GM23248 (cell line): ENCODE measurements at regions not wholly inside any gene's neighbourhood (a gene's known extent, or its start where the extent isn't known, plus 50 kb on each side); places are given as distances from the start of the nearest gene placed in this dataset.

ENCODE experiments used
- DNase-seq: peaks from one replicate; pipeline ENCODE4 v3.0.0-alpha.2; 2015
- H2AFZ ChIP-seq: fragments of 200-600 bp; sonication (generic); 2 replicates; pipeline ENCODE4 v1.6.1; 2016; ENCODE audit warnings: antibody characterized with exemption
- H3F3A ChIP-seq: fragments of 200-600 bp; sonication (generic); 2 replicates; pipeline ENCODE4 v1.6.1; 2016; ENCODE audit warnings: mild to moderate bottlenecking, antibody characterized with exemption, mixed run types; ENCODE audit not compliant: insufficient read depth
- H3K27ac ChIP-seq: fragments of 200-600 bp; sonication (generic); 2 replicates; pipeline ENCODE4 v1.5.1; 2016; ENCODE audit warnings: mild to moderate bottlenecking
- H3K27me3 ChIP-seq: fragments of 200-600 bp; sonication (generic); replicated peaks from 2 replicates; pipeline ENCODE4 v1.6.1; 2016; ENCODE audit warnings: mild to moderate bottlenecking; ENCODE audit not compliant: insufficient read depth
- H3K36me3 ChIP-seq: fragments of 200-600 bp; sonication (generic); 2 replicates; pipeline ENCODE4 v1.6.1; 2016; ENCODE audit warnings: low read depth, mild to moderate bottlenecking
- H3K4me1 ChIP-seq: fragments of 200-600 bp; sonication (generic); 2 replicates; pipeline ENCODE4 v1.6.1; 2016; ENCODE audit warnings: mild to moderate bottlenecking; ENCODE audit not compliant: insufficient read depth
- H3K4me2 ChIP-seq: fragments of 200-600 bp; sonication (generic); one replicate; pipeline ENCODE4 v1.6.1; 2016; ENCODE audit warnings: mild to moderate bottlenecking; ENCODE audit not compliant: unreplicated experiment
- H3K4me3 ChIP-seq: fragments of 200-600 bp; sonication (generic); 2 replicates; pipeline ENCODE4 v1.5.1; 2016; ENCODE audit warnings: mild to moderate bottlenecking
- H3K79me2 ChIP-seq: fragments of 200-600 bp; sonication (generic); 2 replicates; pipeline ENCODE4 v1.6.1; 2016; ENCODE audit warnings: mild to moderate bottlenecking; ENCODE audit not compliant: insufficient read depth
- H3K9ac ChIP-seq: fragments of 200-600 bp; sonication (generic); 2 replicates; pipeline ENCODE4 v1.6.1; 2016; ENCODE audit warnings: mild to moderate bottlenecking
- H3K9me2 ChIP-seq: fragments of 200-600 bp; sonication (generic); 2 replicates; pipeline ENCODE4 v1.6.1; 2016; ENCODE audit warnings: mixed run types, mild to moderate bottlenecking, moderate library complexity; ENCODE audit not compliant: insufficient read depth
- H3K9me3 ChIP-seq: fragments of 200-600 bp; sonication (generic); one replicate; pipeline ENCODE4 v1.6.1; 2017; ENCODE audit warnings: low read depth
- H4K20me1 ChIP-seq: fragments of 200-600 bp; sonication (generic); 2 replicates; pipeline ENCODE4 v1.6.0; 2016; ENCODE audit not compliant: insufficient read depth
- EZH2 ChIP-seq: fragments of 200-600 bp; sonication (generic); IDR thresholded peaks from 2 replicates; pipeline ENCODE4 v1.6.1; 2018; ENCODE audit warnings: antibody characterized with exemption, mild to moderate bottlenecking; ENCODE audit not compliant: insufficient read depth, poor library complexity, severe bottlenecking
- EZH2phosphoT487 ChIP-seq: fragments of 200-600 bp; sonication (generic); IDR thresholded peaks from 2 replicates; pipeline ENCODE4 v1.6.1; 2018; ENCODE audit warnings: antibody characterized with exemption, moderate library complexity, mild to moderate bottlenecking, low read depth; ENCODE audit not compliant: insufficient read depth
- WGBS, 2 experiments: methylation state at CpG; one replicate each; pipeline ENCODE4 v1.1.6; 2015 to 2017; ENCODE audit warnings: low lambda C conversion rate in 2 of 2, low coverage in 1 of 2; ENCODE audit errors: missing lambda C conversion rate in 2 of 2; 5-methylcytosine and 5-hydroxymethylcytosine counted together
- in situ Hi-C: fragments of 300-500 bp; cut with MboI; formaldehyde crosslinking; loops from 2 replicates; pipeline ENCODE4 v1.15.0; 2020

DNA sequence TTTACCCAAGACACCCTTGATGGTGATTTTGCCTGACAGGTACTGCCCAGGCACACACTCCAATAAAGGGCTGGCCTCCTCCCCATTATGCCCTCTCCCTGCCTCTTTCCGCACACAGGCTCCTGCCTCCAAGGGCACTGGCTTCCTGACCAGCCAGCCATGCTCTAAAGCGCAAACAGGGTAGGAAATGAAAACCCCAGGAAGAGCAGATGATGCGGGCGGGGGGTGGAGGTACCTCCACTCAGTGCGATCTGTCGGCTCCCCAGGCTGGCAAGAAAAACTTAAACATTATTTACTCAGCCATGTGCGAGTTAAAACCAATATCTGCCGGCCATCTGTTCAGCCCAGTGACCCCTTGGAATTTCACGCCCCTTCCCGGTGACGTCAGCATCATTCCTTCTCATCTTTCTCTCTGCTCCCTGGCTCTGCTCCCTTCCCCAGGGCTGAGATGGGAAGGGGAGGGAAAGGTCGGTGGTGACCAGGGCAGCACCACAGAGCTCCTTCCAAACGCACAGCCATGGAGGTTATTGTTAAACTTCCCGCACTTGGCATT, 262.5 kb downstream of the CBLN1 start:
- H3K4me3 ChIP-seq = no peak overlapping the region
- no peaks in the 10 kb centered on the region for H3K4me1 ChIP-seq
- H3K9me3 ChIP-seq = no peaks in the 10 kb centered on the region
- no peaks in the 10 kb centered on the region for H3K79me2 ChIP-seq
- H3K27me3 ChIP-seq = no peaks in the 10 kb centered on the region; the same call in 1 of the 2 replicates
- no peaks in the 10 kb centered on the region for H3F3A ChIP-seq
- no peak overlapping the region for H3K4me2 ChIP-seq
- no peaks in the 10 kb centered on the region for H3K36me3 ChIP-seq
- in situ Hi-C loops = no loop called here
- no peak overlapping the region for H3K9ac ChIP-seq
- TF ChIP-seq EZH2phosphoT487 = no peak
- H3K9me2 ChIP-seq = no peaks in the 10 kb centered on the region
- no peak overlapping the region for H3K27ac ChIP-seq
- no peak overlapping the region for H2AFZ ChIP-seq
- 4 to 5% methylated on average over 13 to 14 of the region's 14 CpGs for WGBS, 2 experiments
- no peaks in the 10 kb centered on the region for H4K20me1 ChIP-seq
- no peak for DNase-seq

DNA sequence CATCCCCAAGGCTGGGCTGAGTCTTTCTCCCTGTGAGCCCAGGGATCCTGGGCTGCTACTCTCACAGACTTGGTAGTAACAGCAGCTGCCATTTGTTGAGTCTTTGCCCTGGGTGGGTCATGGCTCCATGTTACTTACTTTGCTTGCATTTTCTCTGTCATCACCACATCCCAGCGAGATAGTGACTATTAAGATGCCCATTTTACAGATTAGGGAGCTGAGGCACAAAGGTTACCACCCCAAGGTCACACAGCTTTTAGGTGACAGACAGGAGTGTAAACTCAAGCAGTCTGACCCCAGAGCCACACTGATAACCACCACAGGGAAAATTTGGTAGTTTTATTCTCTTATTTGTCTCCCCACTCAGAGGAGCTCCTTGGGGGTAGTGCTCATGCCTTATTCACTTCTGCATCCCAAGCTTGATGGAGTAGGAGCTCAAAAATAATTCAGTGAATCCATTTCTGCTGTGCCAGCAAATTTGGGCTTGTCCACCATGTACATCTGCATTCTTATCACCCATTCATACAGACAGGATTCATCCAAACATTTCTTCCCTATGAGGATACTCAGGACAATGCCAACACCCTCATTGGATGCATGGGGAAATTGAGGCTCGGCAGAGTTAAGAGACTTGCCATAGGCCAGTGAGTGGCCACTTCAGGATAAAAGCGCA, 263.2 kb downstream of the CBLN1 start:
- Histone ChIP-seq H3K9me2 (no peaks in the 10 kb centered on the region), H3K36me3 (no peaks in the 10 kb centered on the region), H3K79me2 (no peaks in the 10 kb centered on the region), H3K4me3 (no peak overlapping the region), H3K4me1 (no peaks in the 10 kb centered on the region), H3F3A (no peaks in the 10 kb centered on the region), H3K27ac (no peak overlapping the region), H3K9me3 (no peaks in the 10 kb centered on the region), H3K9ac (no peak overlapping the region), H4K20me1 (no peaks in the 10 kb centered on the region), H3K4me2 (no peak overlapping the region), H3K27me3 (no peaks in the 10 kb centered on the region; the same call in 1 of the 2 replicates), H2AFZ (no peak overlapping the region)
- no peak for TF ChIP-seq EZH2
- no peak for TF ChIP-seq EZH2phosphoT487
- in situ Hi-C loops = no loop called here
- WGBS, 2 experiments = 13 to 14% methylated on average over 3 of the region's 3 CpGs
- DNase-seq = no peak

- no peaks in the 10 kb centered on the region for H3F3A ChIP-seq
- no peaks in the 10 kb centered on the region for H4K20me1 ChIP-seq
- no peak for DNase-seq
- H3K9ac ChIP-seq = no peak overlapping the region
- H3K4me1 ChIP-seq = no peaks in the 10 kb centered on the region
- H3K27ac ChIP-seq = no peak overlapping the region
- no peaks in the 10 kb centered on the region; the same call in 1 of the 2 replicates for H3K27me3 ChIP-seq
- TF ChIP-seq EZH2phosphoT487 (no peak), EZH2 (no peak)
- no peak overlapping the region for H3K4me3 ChIP-seq
- in situ Hi-C loops = no loop called here
- 2% methylated on average over 2 of the region's 2 CpGs for WGBS, 2 experiments
- H3K4me2 ChIP-seq = no peak overlapping the region
- H3K9me3 ChIP-seq = no peaks in the 10 kb centered on the region
- H2AFZ ChIP-seq = no peak overlapping the region
- no peaks in the 10 kb centered on the region for H3K36me3 ChIP-seq
- no peaks in the 10 kb centered on the region for H3K79me2 ChIP-seq
- no peaks in the 10 kb centered on the region for H3K9me2 ChIP-seq
These were observed 264.1 kb downstream of the CBLN1 start for GRCh38 chr16:49017501-49017900.

DNA sequence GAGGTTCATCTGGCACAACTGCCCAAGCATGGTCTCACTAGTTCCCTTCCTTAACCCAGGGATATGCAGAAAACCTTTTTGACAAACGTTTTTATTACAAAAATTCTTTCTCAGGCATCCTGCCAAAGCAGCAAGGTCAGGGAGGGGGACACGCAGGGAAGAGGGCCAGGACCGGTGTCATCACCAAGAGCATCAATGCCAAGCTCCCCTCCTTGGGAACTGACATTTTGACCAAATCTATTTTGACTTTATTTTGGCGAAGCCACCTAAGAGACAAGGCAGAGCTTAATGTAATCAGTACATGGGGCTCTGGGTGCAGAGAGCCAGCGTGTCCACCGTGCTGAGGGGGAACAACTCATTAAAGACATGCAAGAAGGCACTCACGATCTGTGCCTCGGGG, 265.2 kb downstream of the CBLN1 start:
- Histone ChIP-seq H3K4me1 (no peaks in the 10 kb centered on the region), H3K36me3 (no peaks in the 10 kb centered on the region), H3F3A (no peaks in the 10 kb centered on the region), H3K9me3 (no peaks in the 10 kb centered on the region), H3K79me2 (no peaks in the 10 kb centered on the region), H3K4me2 (no peak overlapping the region), H3K9me2 (no peaks in the 10 kb centered on the region), H3K27ac (no peak overlapping the region), H4K20me1 (no peaks in the 10 kb centered on the region), H2AFZ (no peak overlapping the region), H3K27me3 (no peaks in the 10 kb centered on the region; the same call in 1 of the 2 replicates), H3K9ac (no peak overlapping the region), H3K4me3 (no peak overlapping the region)
- TF ChIP-seq EZH2 (no peak), EZH2phosphoT487 (no peak)
- in situ Hi-C loops = no loop called here
- DNase-seq = no peak
- 32 to 36% methylated on average over 8 of the region's 8 CpGs for WGBS, 2 experiments
